Thoracic aorta (tissue), 2 donors: ENCODE measurements at regions not wholly inside any gene's neighbourhood (a gene's known extent, or its start where the extent isn't known, plus 50 kb on each side); places are given as distances from the start of the nearest gene placed in this dataset.
A peak's percentile ranks its signal among the peaks of the same experiment; 100 is the strongest.
"Not testable (repeated sequence)": the region's sequence is repeated elsewhere in the genome, so short reads cannot be mapped to it uniquely, and the experiment has no call there.

Source experiments
- ATAC-seq: fragments of 150-250 bp; one replicate; pipeline ENCODE4 v1.8.0; 2017; ENCODE audit warnings: low read depth; ENCODE audit not compliant: insufficient number of reproducible peaks, low FRiP score
- DNase-seq: peaks from one replicate; pipeline ENCODE4 v3.0.0-alpha.2; 2020; ENCODE audit warnings: low spot score
- H3K27ac ChIP-seq, 2 donors: fragments of 200-600 bp; sonication (generic); 1 replicate in 1 of 2; 2 replicates in 1 of 2; pipeline ENCODE4 v1.5.1; 2016; ENCODE audit warnings: mild to moderate bottlenecking in 2 of 2, moderate library complexity in 2 of 2
- H3K27me3 ChIP-seq: fragments of 200-600 bp; sonication (generic); replicated peaks from 2 replicates; pipeline ENCODE4 v1.6.0; 2016; ENCODE audit warnings: mild to moderate bottlenecking; ENCODE audit not compliant: insufficient read depth
- H3K36me3 ChIP-seq: fragments of 200-600 bp; sonication (generic); one replicate; pipeline ENCODE4 v1.5.1; 2016
- H3K4me1 ChIP-seq, 2 donors: fragments of 200-600 bp; sonication (generic); 1 replicate in 1 of 2; 2 replicates in 1 of 2; pipeline versions ENCODE4 v1.5.1 to v1.6.0; 2016; ENCODE audit warnings: low read depth in 2 of 2, mild to moderate bottlenecking in 1 of 2; ENCODE audit not compliant: control insufficient read depth in 1 of 2
- H3K4me3 ChIP-seq: fragments of 200-600 bp; sonication (generic); 2 replicates; pipeline ENCODE4 v1.5.1; 2016; ENCODE audit warnings: mild to moderate bottlenecking
- H3K9me3 ChIP-seq: fragments of 200-600 bp; sonication (generic); 2 replicates; pipeline ENCODE4 v1.5.1; 2016
- TF ChIP-seq, protein P1 (sequence below): fragments of 200-600 bp; sonication (generic); IDR thresholded peaks from one replicate; pipeline ENCODE4 v1.5.1; 2019; ENCODE audit warnings: antibody characterized with exemption

DNA sequence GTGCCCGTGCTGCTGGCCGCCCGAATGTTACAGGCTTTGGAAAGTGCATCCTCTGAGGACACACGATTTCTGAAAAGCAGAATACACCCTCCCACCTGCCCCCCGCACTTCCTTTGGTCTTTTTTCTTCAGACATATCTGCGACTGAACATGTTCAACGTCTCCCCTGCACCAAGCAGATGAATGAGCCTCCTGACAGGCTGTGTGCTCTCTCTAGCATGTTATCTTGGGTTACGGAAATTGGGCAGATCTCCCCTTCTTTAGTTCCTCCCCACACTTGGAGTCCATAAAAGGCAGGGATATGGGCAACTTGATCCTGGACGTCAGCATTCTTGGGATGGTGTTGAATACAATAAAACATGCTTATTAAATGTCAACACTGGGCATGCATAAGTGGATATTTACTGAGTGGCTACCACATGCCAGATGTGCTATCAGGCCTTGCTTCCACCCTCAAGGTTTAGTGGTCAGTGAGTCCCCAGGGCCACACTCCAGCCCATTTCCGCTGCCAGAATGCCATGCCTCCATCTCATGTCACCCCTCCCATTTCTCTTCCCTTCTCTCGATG is 130.4 kb downstream of the TRIM43 start:
- H3K27me3 ChIP-seq, result no peaks in the 10 kb centered on the region
- H3K36me3 ChIP-seq, result no peaks in the 10 kb centered on the region
- H3K27ac ChIP-seq, result no peak overlapping the region
- no peaks in the 10 kb centered on the region for H3K9me3 ChIP-seq
- TF ChIP-seq, protein P1, sequence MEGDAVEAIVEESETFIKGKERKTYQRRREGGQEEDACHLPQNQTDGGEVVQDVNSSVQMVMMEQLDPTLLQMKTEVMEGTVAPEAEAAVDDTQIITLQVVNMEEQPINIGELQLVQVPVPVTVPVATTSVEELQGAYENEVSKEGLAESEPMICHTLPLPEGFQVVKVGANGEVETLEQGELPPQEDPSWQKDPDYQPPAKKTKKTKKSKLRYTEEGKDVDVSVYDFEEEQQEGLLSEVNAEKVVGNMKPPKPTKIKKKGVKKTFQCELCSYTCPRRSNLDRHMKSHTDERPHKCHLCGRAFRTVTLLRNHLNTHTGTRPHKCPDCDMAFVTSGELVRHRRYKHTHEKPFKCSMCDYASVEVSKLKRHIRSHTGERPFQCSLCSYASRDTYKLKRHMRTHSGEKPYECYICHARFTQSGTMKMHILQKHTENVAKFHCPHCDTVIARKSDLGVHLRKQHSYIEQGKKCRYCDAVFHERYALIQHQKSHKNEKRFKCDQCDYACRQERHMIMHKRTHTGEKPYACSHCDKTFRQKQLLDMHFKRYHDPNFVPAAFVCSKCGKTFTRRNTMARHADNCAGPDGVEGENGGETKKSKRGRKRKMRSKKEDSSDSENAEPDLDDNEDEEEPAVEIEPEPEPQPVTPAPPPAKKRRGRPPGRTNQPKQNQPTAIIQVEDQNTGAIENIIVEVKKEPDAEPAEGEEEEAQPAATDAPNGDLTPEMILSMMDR, result no peak
- ATAC-seq, result no peak
- H3K4me3 ChIP-seq, result no peak overlapping the region
- H3K4me1 ChIP-seq, result no peaks in the 10 kb centered on the region
- DNase-seq, result no peak

DNA sequence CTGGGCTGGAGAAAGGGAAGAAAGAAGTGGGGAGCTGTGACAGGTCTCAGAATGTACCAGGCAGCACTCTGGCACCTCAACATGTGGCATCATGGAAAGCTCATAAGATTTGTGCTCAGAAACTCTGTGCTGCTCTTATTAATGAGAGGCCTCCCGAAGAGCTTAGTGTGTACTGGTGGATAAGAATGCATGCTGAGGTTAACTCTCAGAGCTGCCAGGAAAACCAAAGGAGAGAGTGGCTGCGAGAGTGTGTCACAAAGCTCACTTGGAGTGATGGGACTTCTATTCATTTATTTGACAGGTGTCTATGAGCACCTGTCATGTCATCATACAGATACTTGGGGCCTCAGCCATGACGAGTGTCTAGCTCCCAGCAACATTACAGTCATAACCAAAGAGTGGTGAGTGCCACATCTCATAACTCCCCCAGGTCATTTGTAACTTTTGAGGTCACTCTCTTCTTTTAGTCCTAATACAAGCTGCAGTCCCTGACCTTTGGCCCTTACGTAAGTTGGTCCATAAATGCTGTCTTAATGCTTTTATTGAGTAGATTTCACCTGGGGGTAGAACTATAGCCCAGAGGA is 131.9 kb downstream of the TRIM43 start:
- H3K27me3 ChIP-seq, ATAC-seq, H3K4me1 ChIP-seq, H3K36me3 ChIP-seq, H3K9me3 ChIP-seq, H3K4me3 ChIP-seq, DNase-seq, H3K27ac ChIP-seq: not testable (repeated sequence)

DNA sequence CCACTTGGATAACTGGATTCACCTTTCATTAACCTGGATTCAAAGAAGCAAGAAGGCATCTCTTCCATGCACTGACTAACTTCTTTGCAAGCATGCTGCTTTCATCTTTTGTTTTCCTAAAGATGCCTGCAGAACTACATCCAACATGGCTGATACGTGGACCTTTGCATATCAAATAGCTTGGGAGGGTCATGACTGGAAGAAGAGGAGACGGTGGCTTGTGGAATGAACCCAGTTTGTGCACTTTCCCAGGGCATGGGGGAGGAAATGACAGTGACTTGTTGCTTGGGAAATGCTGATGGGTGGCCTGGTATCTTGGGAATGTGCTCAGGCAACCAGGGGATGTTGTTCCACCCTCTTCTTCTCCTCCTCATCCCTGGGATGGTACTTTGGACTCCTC is 133.4 kb downstream of the TRIM43 start:
- H3K4me1 ChIP-seq, ATAC-seq, H3K4me3 ChIP-seq, H3K9me3 ChIP-seq, H3K36me3 ChIP-seq, H3K27me3 ChIP-seq, H3K27ac ChIP-seq, DNase-seq: not testable (repeated sequence)

DNA sequence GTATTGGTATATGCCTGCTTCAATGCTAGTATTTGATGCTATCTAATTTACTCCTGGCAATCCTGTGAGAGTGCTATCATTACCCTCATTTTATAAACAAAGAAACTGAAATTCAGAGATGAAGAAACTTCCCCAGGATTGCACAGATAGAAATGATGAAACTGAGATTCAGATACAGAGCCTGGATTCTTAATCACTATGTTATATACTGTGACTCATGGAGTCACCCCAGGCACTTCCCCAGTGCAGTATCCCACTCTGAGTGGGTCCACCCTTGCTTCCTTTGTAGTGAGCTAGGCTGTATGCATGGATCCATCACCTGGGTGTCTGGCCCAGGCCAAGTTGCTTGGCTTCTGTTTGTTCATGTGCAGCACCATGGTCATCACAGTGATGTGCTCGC is 133.9 kb downstream of the TRIM43 start:
- H3K27me3 ChIP-seq, H3K4me1 ChIP-seq, H3K27ac ChIP-seq, ATAC-seq, H3K4me3 ChIP-seq, DNase-seq, H3K9me3 ChIP-seq, H3K36me3 ChIP-seq: not testable (repeated sequence)

DNA sequence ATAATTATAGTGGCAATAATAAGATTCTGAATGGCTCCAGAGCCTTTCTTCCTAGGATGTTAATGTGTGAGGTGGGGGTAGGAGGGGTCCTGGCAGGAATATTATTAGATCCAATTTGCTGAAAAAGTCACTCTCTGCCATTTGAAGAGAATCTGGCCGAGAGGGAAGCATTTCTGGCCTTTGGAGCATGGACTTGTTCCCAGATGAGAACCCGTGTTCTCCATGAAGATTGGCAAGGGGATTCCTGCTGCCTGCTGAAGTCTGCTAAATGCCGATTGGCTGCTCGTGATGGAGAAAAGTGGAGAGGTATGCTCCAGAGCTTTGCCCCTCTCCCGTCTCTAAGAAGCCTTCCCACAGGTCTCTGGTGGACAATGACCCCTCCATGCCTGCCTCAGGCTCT is 135.6 kb downstream of the TRIM43 start:
- H3K36me3 ChIP-seq, DNase-seq, H3K4me1 ChIP-seq, H3K4me3 ChIP-seq, H3K27me3 ChIP-seq, H3K9me3 ChIP-seq, H3K27ac ChIP-seq, ATAC-seq: not testable (repeated sequence)

DNA sequence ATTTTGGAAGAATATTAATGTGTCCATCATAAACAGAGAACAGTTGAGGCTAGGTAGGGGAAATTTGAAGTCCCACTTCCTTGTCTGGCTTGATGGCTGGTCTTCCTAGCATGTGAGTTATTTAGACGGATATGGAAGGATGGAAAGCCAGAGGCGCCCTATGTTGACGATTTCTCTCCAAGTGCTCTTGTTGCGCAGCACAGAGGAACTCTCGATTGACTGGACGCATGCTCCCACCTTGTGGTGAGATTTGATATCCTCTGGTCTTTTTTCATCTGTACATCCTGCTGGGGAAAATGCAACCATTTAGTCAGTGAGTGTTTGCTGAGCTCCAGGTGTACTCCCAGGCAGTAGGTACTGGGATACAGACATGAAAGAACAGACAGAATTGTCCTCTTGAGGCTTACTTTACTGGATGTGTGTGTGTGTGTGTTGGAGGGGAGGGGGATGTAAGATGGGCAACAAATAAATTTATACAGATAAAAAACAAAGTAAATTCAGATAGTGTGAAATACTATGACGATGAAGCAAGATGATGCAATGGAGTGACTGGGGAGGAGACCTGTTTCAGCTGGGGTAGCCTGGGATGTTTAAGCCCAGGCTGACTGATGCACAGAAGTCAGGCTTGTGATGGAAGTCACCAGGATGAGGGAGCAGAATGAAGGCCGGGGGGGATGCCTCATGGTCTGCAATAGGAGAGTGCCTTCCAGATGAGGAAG is 137.2 kb downstream of the TRIM43 start:
- ATAC-seq, result peak; percentile 92
- no peaks in the 10 kb centered on the region for H3K4me1 ChIP-seq
- peak; percentile 3 for DNase-seq
- H3K36me3 ChIP-seq, result no peaks in the 10 kb centered on the region
- TF ChIP-seq, protein P1, result peak; percentile 69
- no peak overlapping the region for H3K4me3 ChIP-seq
- H3K9me3 ChIP-seq, result no peaks in the 10 kb centered on the region
- H3K27ac ChIP-seq, result no peak overlapping the region
- H3K27me3 ChIP-seq, result no peaks in the 10 kb centered on the region

DNA sequence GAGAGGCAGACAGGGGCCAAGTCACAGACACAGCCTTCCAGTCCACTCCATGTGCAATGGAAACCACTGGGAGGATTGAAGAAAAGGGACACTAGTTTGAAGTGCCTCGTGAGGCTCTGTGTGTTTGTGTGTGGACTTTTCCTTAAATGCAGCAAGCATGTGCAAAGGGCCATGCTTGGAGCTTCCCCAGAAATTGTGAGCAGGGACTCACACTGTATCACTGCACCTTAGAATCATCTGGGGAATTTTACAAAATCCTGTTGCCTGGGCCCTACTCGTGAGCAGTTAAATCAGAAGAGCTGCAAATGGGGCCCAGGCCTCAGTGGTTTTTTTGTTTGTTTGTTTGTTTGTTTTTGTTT is 137.8 kb downstream of the TRIM43 start:
- Histone ChIP-seq H3K36me3 (no peaks in the 10 kb centered on the region), H3K9me3 (no peaks in the 10 kb centered on the region), H3K27me3 (no peaks in the 10 kb centered on the region), H3K4me3 (no peak overlapping the region), H3K27ac (no peak overlapping the region), H3K4me1 (no peaks in the 10 kb centered on the region)
- no peak for ATAC-seq
- TF ChIP-seq, protein P1, result no peak
- no peak for DNase-seq
